ENCODE measurements at regions not wholly inside any gene's neighbourhood (a gene's known extent, or its start where the extent isn't known, plus 50 kb on each side); places are given as distances from the start of the nearest gene placed in this dataset.
"Not testable (repeated sequence)": the region's sequence is repeated elsewhere in the genome, so short reads cannot be mapped to it uniquely, and the experiment has no call there.

- Mint-ChIP-seq H3K36me3 (no peaks in the 10 kb centered on the region), H3K9me3 (peaks cover 15% of the 10 kb centered on the region), H3K4me3 (no peak overlapping the region), H3K27me3 (no peaks in the 10 kb centered on the region), H3K27ac (no peak overlapping the region), H3K4me1 (no peaks in the 10 kb centered on the region)
- DNase-seq: no peak
- CTCF ChIA-PET: interaction anchor here (0.6 kb wide), 1 partner anchor 285 kb away, joined by 3 read pairs; no protein-coding TSS in a partner anchor
These were observed 117.4 kb upstream of the GDNF start for GRCh38 chr5:37957218-37957617.

- CTCF ChIA-PET: no interaction called here
- DNase-seq: no peak
- Mint-ChIP-seq H3K9me3 (peaks cover 15% of the 10 kb centered on the region), H3K27ac (no peak overlapping the region), H3K36me3 (no peaks in the 10 kb centered on the region), H3K4me3 (no peak overlapping the region), H3K4me1 (no peaks in the 10 kb centered on the region), H3K27me3 (no peaks in the 10 kb centered on the region)
These were observed 115.9 kb upstream of the GDNF start for GRCh38 chr5:37955748-37956147.

- H3K4me1 Mint-ChIP-seq: no peaks in the 10 kb centered on the region
- H3K9me3 Mint-ChIP-seq: peaks cover 16% of the 10 kb centered on the region
- CTCF ChIA-PET: no interaction called here
- H3K27ac Mint-ChIP-seq: no peak overlapping the region
- no peaks in the 10 kb centered on the region for H3K27me3 Mint-ChIP-seq
- no peak for DNase-seq
- H3K36me3 Mint-ChIP-seq: no peaks in the 10 kb centered on the region
- H3K4me3 Mint-ChIP-seq: no peak overlapping the region
These were observed 114.7 kb upstream of the GDNF start for GRCh38 chr5:37954561-37954960.

GRCh38 chr5:37951946-37952721 lies 112.3 kb upstream of the GDNF start:
- peaks cover 2% of the 10 kb centered on the region for H3K9me3 Mint-ChIP-seq
- DNase-seq: no peak
- no peak overlapping the region for H3K4me3 Mint-ChIP-seq
- H3K27ac Mint-ChIP-seq: no peak overlapping the region
- no peaks in the 10 kb centered on the region for H3K27me3 Mint-ChIP-seq
- no peaks in the 10 kb centered on the region for H3K36me3 Mint-ChIP-seq
- CTCF ChIA-PET: no interaction called here
- no peaks in the 10 kb centered on the region for H3K4me1 Mint-ChIP-seq

GRCh38 chr5:37950436-37950835 lies 110.6 kb upstream of the GDNF start:
- no peaks in the 10 kb centered on the region for H3K4me1 Mint-ChIP-seq
- CTCF ChIA-PET: no interaction called here
- H3K27ac Mint-ChIP-seq: no peak overlapping the region
- no peaks in the 10 kb centered on the region for H3K36me3 Mint-ChIP-seq
- H3K9me3 Mint-ChIP-seq: peaks cover 2% of the 10 kb centered on the region
- H3K27me3 Mint-ChIP-seq: no peaks in the 10 kb centered on the region
- H3K4me3 Mint-ChIP-seq: no peak overlapping the region
- DNase-seq: no peak

- H3K4me3 Mint-ChIP-seq: no peak overlapping the region
- peaks cover 2% of the 10 kb centered on the region for H3K9me3 Mint-ChIP-seq
- CTCF ChIA-PET: no interaction called here
- no peaks in the 10 kb centered on the region for H3K27me3 Mint-ChIP-seq
- no peak overlapping the region for H3K27ac Mint-ChIP-seq
- no peaks in the 10 kb centered on the region for H3K4me1 Mint-ChIP-seq
- H3K36me3 Mint-ChIP-seq: no peaks in the 10 kb centered on the region
- DNase-seq: no peak
These were observed 105.6 kb upstream of the GDNF start for GRCh38 chr5:37945446-37945845.

- H3K4me3 Mint-ChIP-seq, H3K9me3 Mint-ChIP-seq, CTCF ChIA-PET, H3K4me1 Mint-ChIP-seq, H3K27ac Mint-ChIP-seq, H3K36me3 Mint-ChIP-seq, H3K27me3 Mint-ChIP-seq, DNase-seq: not testable (repeated sequence)
These were observed 103.3 kb upstream of the GDNF start for GRCh38 chr5:37943136-37943535.

GRCh38 chr5:37940931-37941623 lies 101.2 kb upstream of the GDNF start:
- H3K4me3 Mint-ChIP-seq: no peak overlapping the region
- H3K9me3 Mint-ChIP-seq: no peaks in the 10 kb centered on the region
- H3K27ac Mint-ChIP-seq: no peak overlapping the region
- no peaks in the 10 kb centered on the region for H3K36me3 Mint-ChIP-seq
- no peaks in the 10 kb centered on the region for H3K27me3 Mint-ChIP-seq
- DNase-seq: no peak
- H3K4me1 Mint-ChIP-seq: no peaks in the 10 kb centered on the region
- CTCF ChIA-PET: no interaction called here

- Mint-ChIP-seq H3K27ac (no peak overlapping the region), H3K27me3 (no peaks in the 10 kb centered on the region), H3K36me3 (no peaks in the 10 kb centered on the region), H3K9me3 (no peaks in the 10 kb centered on the region), H3K4me3 (no peak overlapping the region), H3K4me1 (no peaks in the 10 kb centered on the region)
- CTCF ChIA-PET: no interaction called here
- no peak for DNase-seq
These were observed 99.0 kb upstream of the GDNF start for GRCh38 chr5:37938861-37939260.

GRCh38 chr5:37938076-37938852 lies 98.4 kb upstream of the GDNF start:
- Mint-ChIP-seq H3K4me1 (no peaks in the 10 kb centered on the region), H3K27ac (no peak overlapping the region), H3K4me3 (no peak overlapping the region), H3K27me3 (no peaks in the 10 kb centered on the region), H3K9me3 (no peaks in the 10 kb centered on the region), H3K36me3 (no peaks in the 10 kb centered on the region)
- no peak for DNase-seq
- CTCF ChIA-PET: no interaction called here

- Mint-ChIP-seq H3K27me3 (no peaks in the 10 kb centered on the region), H3K9me3 (no peaks in the 10 kb centered on the region), H3K4me1 (no peaks in the 10 kb centered on the region), H3K27ac (no peak overlapping the region), H3K36me3 (no peaks in the 10 kb centered on the region), H3K4me3 (no peak overlapping the region)
- CTCF ChIA-PET: no interaction called here
- no peak for DNase-seq
These were observed 96.2 kb upstream of the GDNF start for GRCh38 chr5:37936091-37936490.

GRCh38 chr5:37933576-37933975 lies 93.7 kb upstream of the GDNF start:
- H3K4me3 Mint-ChIP-seq: no peak overlapping the region
- CTCF ChIA-PET: no interaction called here
- no peak overlapping the region for H3K27ac Mint-ChIP-seq
- no peaks in the 10 kb centered on the region for H3K27me3 Mint-ChIP-seq
- H3K36me3 Mint-ChIP-seq: no peaks in the 10 kb centered on the region
- H3K4me1 Mint-ChIP-seq: no peaks in the 10 kb centered on the region
- H3K9me3 Mint-ChIP-seq: no peaks in the 10 kb centered on the region
- DNase-seq: no peak

GRCh38 chr5:37932450-37932849 lies 92.6 kb upstream of the GDNF start:
- H3K4me3 Mint-ChIP-seq: no peak overlapping the region
- no peak overlapping the region for H3K27ac Mint-ChIP-seq
- H3K9me3 Mint-ChIP-seq: no peaks in the 10 kb centered on the region
- CTCF ChIA-PET: no interaction called here
- H3K4me1 Mint-ChIP-seq: no peaks in the 10 kb centered on the region
- no peaks in the 10 kb centered on the region for H3K36me3 Mint-ChIP-seq
- DNase-seq: no peak
- H3K27me3 Mint-ChIP-seq: no peaks in the 10 kb centered on the region

- CTCF ChIA-PET: no interaction called here
- DNase-seq: no peak
- Mint-ChIP-seq H3K4me3 (no peak overlapping the region), H3K27ac (no peak overlapping the region), H3K4me1 (no peaks in the 10 kb centered on the region), H3K9me3 (no peaks in the 10 kb centered on the region), H3K36me3 (no peaks in the 10 kb centered on the region), H3K27me3 (peaks cover 4% of the 10 kb centered on the region)
These were observed 91.7 kb upstream of the GDNF start for GRCh38 chr5:37931541-37931940.

GRCh38 chr5:37930350-37930749 lies 90.5 kb upstream of the GDNF start:
- peaks cover 4% of the 10 kb centered on the region for H3K27me3 Mint-ChIP-seq
- H3K9me3 Mint-ChIP-seq: no peaks in the 10 kb centered on the region
- CTCF ChIA-PET: no interaction called here
- H3K4me3 Mint-ChIP-seq: no peak overlapping the region
- no peaks in the 10 kb centered on the region for H3K4me1 Mint-ChIP-seq
- no peak overlapping the region for H3K27ac Mint-ChIP-seq
- no peaks in the 10 kb centered on the region for H3K36me3 Mint-ChIP-seq
- DNase-seq: no peak

Data from activated naive CD4-positive, alpha-beta T cell treated with anti-CD3 and anti-CD28 coated beads, Interleukin-2, amount 10 ng/mL, durations not matched to agents 7 days and 5 days (primary cell).